H1 (cell line): ENCODE measurements at regions not wholly inside any gene's neighbourhood (a gene's known extent, or its start where the extent isn't known, plus 50 kb on each side); places are given as distances from the start of the nearest gene placed in this dataset.

Experiments
- CTCF ChIA-PET: fragments of 300-600 bp; sonication (Branson Sonifier 250); formaldehyde crosslinking; loops from one replicate; lab custom pipeline; 2021; ENCODE audit not compliant: partially characterized antibody; lab: Charles Lee
- POLR2A ChIA-PET: fragments of 300-600 bp; sonication (Branson Sonifier 250); formaldehyde crosslinking; loops from one replicate; lab custom pipeline; 2021; ENCODE audit warnings: inconsistent platforms; ENCODE audit not compliant: partially characterized antibody; lab: Charles Lee
- DNase-seq, 2 experiments: peaks; one replicate each; pipeline versions ENCODE4 v3.0.0 to v3.0.0-alpha.2; 2010 to 2022; ENCODE audit warnings: low spot score in 2 of 2, low read depth in 1 of 2, mixed read lengths in 1 of 2
- FAIRE-seq: peaks from 2 replicates; lab custom pipeline; 2011; peaks lifted over from hg19 to GRCh38; lab: Jason Lieb, UNC
- H2AFZ ChIP-seq: 2 replicates; pipeline ENCODE4 v1.8.1; 2012; ENCODE audit warnings: low read length, inconsistent platforms
- H2AK5ac ChIP-seq: 2 replicates; pipeline ENCODE4 v1.6.1; 2013; ENCODE audit warnings: low read depth, low read length
- H2BK120ac ChIP-seq: replicated peaks from 2 replicates; pipeline ENCODE3; 2013; ENCODE audit warnings: low read depth, low read length, inconsistent platforms
- H2BK12ac ChIP-seq: 2 replicates; pipeline ENCODE4 v1.6.1; 2013; ENCODE audit warnings: low read depth, low read length
- H2BK15ac ChIP-seq: 2 replicates; pipeline ENCODE4 v1.6.1; 2013; ENCODE audit warnings: low read length
- H2BK20ac ChIP-seq: 2 replicates; pipeline ENCODE4 v1.6.1; 2013; ENCODE audit warnings: low read length
- H2BK5ac ChIP-seq: 2 replicates; pipeline ENCODE4 v1.6.1; 2013; ENCODE audit warnings: low read depth, low read length
- H3K14ac ChIP-seq: 2 replicates; pipeline ENCODE4 v1.6.1; 2013; ENCODE audit warnings: inconsistent platforms; ENCODE audit not compliant: insufficient read length
- H3K18ac ChIP-seq: 2 replicates; pipeline ENCODE4 v1.6.1; 2013; ENCODE audit warnings: low read length; ENCODE audit errors: extremely low read depth
- H3K23ac ChIP-seq: 2 replicates; pipeline ENCODE4 v1.6.1; 2013; ENCODE audit warnings: inconsistent platforms; ENCODE audit not compliant: insufficient read length
- H3K23me2 ChIP-seq: 2 replicates; pipeline ENCODE4 v1.6.1; 2013; ENCODE audit warnings: low read depth, low read length
- H3K27ac ChIP-seq: 2 replicates; pipeline ENCODE4 v1.6.1; 2011; ENCODE audit warnings: low read depth, low read length, inconsistent platforms
- H3K27me3 ChIP-seq, 4 experiments: replicated peaks in 1 of 4; 1 replicate in 1 of 4; 2 replicates in 3 of 4; pipeline versions ENCODE4 v1.6.1 to v1.8.1; 2011 to 2013; ENCODE audit warnings: low read length in 3 of 4, mild to moderate bottlenecking in 3 of 4, inconsistent platforms in 2 of 4, mixed read lengths in 2 of 4, moderate library complexity in 1 of 4; ENCODE audit not compliant: control insufficient read depth in 3 of 4, insufficient read depth in 3 of 4; ENCODE audit errors: extremely low read depth in 1 of 4
- H3K36me3 ChIP-seq, 4 experiments: 2 replicates each; pipeline versions ENCODE4 v1.6.1 to v1.8.1; 2011 to 2013; ENCODE audit warnings: mild to moderate bottlenecking in 4 of 4, low read length in 3 of 4, moderate library complexity in 2 of 4, control low read depth in 1 of 4, inconsistent platforms in 1 of 4; ENCODE audit not compliant: insufficient read depth in 4 of 4, control insufficient read depth in 2 of 4
- H3K4ac ChIP-seq: replicated peaks from 2 replicates; pipeline ENCODE3; 2013; ENCODE audit warnings: low read length, low read depth, mixed read lengths, inconsistent platforms; ENCODE audit not compliant: insufficient read length
- H3K4me1 ChIP-seq, 4 experiments: replicated peaks in 1 of 4; 1 replicate in 1 of 4; 2 replicates in 3 of 4; pipeline versions ENCODE4 v1.6.1 to v1.8.1; 2011 to 2013; ENCODE audit warnings: low read length in 3 of 4, inconsistent platforms in 2 of 4, mixed read lengths in 1 of 4; ENCODE audit not compliant: insufficient read depth in 4 of 4, control insufficient read depth in 3 of 4
- H3K4me2 ChIP-seq, 2 experiments: 2 replicates each; pipeline versions ENCODE4 v1.6.1 to v1.8.1; 2011 to 2013; ENCODE audit warnings: low read depth in 2 of 2, low read length in 2 of 2, control low read depth in 1 of 2, inconsistent platforms in 1 of 2, mild to moderate bottlenecking in 1 of 2; ENCODE audit not compliant: insufficient read depth in 1 of 2
- H3K4me3 ChIP-seq, 4 experiments: fragments of 200-600, 300-600 bp in 1 of 4; sonication (generic), shearing (Covaris generic), sonication (Bioruptor Twin) in 1 of 4; 2 replicates each; pipeline versions ENCODE4 v1.5.1 to v1.8.1; 2011 to 2016; ENCODE audit warnings: low read length in 4 of 4, low read depth in 3 of 4, control low read depth in 2 of 4, inconsistent platforms in 2 of 4, mild to moderate bottlenecking in 2 of 4, mixed read lengths in 1 of 4, moderate library complexity in 1 of 4; ENCODE audit not compliant: insufficient read depth in 2 of 4; ENCODE audit errors: extremely low read depth in 1 of 4
- H3K56ac ChIP-seq: replicated peaks from 2 replicates; pipeline ENCODE3; 2013; ENCODE audit warnings: low read depth, mild to moderate bottlenecking, mixed read lengths, low read length, inconsistent platforms; ENCODE audit not compliant: insufficient read length
- H3K79me1 ChIP-seq: 2 replicates; pipeline ENCODE4 v1.6.1; 2013; ENCODE audit warnings: low read depth, low read length, control low read depth
- H3K79me2 ChIP-seq, 2 experiments: 2 replicates each; pipeline versions ENCODE4 v1.6.1 to v1.8.1; 2012 to 2013; ENCODE audit warnings: low read length in 2 of 2, mild to moderate bottlenecking in 2 of 2, inconsistent platforms in 1 of 2; ENCODE audit not compliant: insufficient read depth in 2 of 2, control insufficient read depth in 1 of 2
- H3K9ac ChIP-seq, 4 experiments: replicated peaks in 1 of 4; 1 replicate in 1 of 4; 2 replicates in 3 of 4; pipeline versions ENCODE4 v1.6.1 to v1.8.1; 2011 to 2013; ENCODE audit warnings: low read depth in 3 of 4, low read length in 3 of 4, control low read depth in 2 of 4, mild to moderate bottlenecking in 2 of 4, moderate library complexity in 2 of 4, inconsistent platforms in 1 of 4; ENCODE audit errors: extremely low read depth in 1 of 4
- H3K9me3 ChIP-seq, 2 experiments: 2 replicates each; pipeline versions ENCODE4 v1.6.1 to v1.8.1; 2012 to 2013; ENCODE audit warnings: mild to moderate bottlenecking in 2 of 2, moderate library complexity in 2 of 2, control low read depth in 1 of 2, inconsistent platforms in 1 of 2, low read depth in 1 of 2, low read length in 1 of 2, mixed read lengths in 1 of 2; ENCODE audit not compliant: insufficient read depth in 2 of 2
- H4K20me1 ChIP-seq, 2 experiments: replicated peaks in 1 of 2; 2 replicates each; pipeline versions ENCODE3 to v1.8.1; 2011 to 2013; ENCODE audit warnings: inconsistent platforms in 2 of 2, low read length in 2 of 2, mild to moderate bottlenecking in 1 of 2; ENCODE audit not compliant: insufficient read depth in 2 of 2, control insufficient read depth in 1 of 2
- H4K5ac ChIP-seq: 2 replicates; pipeline ENCODE4 v1.6.1; 2013; ENCODE audit warnings: low read length, low read depth, mixed read lengths, inconsistent platforms; ENCODE audit not compliant: insufficient read length
- H4K8ac ChIP-seq: 2 replicates; pipeline ENCODE4 v1.8.0; 2013; ENCODE audit warnings: mild to moderate bottlenecking, moderate library complexity, low read length, inconsistent platforms; ENCODE audit not compliant: insufficient read depth; ENCODE audit errors: extremely low read depth
- H4K91ac ChIP-seq: replicated peaks from 2 replicates; pipeline ENCODE3; 2013; ENCODE audit warnings: low read length, mixed read lengths, inconsistent platforms; ENCODE audit not compliant: insufficient read length
- KDM4A ChIP-seq: IDR thresholded peaks from one replicate; pipeline ENCODE4 v1.7.1; 2012; ENCODE audit warnings: low read depth, mild to moderate bottlenecking, moderate library complexity, low read length, inconsistent platforms; ENCODE audit not compliant: severe bottlenecking
- YY1 ChIP-seq: IDR thresholded peaks from 2 replicates; pipeline ENCODE4 v1.6.1; 2011; ENCODE audit warnings: low read depth, mild to moderate bottlenecking, low read length
- WGBS, 2 experiments: shearing (Covaris generic) in 1 of 2; methylation state at CpG; one replicate each; pipeline versions ENCODE4 v1.1.6 to v1.1.7; 2013 to 2015; ENCODE audit warnings: low lambda C conversion rate in 2 of 2, mixed read lengths in 2 of 2, inconsistent platforms in 1 of 2, low coverage in 1 of 2, missing lambda C conversion rate in 1 of 2; ENCODE audit not compliant: insufficient replicate concordance in 2 of 2, insufficient coverage in 1 of 2, insufficient read length in 1 of 2; ENCODE audit errors: extremely low coverage in 1 of 2, missing lambda C conversion rate in 1 of 2; 5-methylcytosine and 5-hydroxymethylcytosine counted together

GRCh38 chr4:126986005-126986404, 646.8 kb upstream of the INTU start:
- Histone ChIP-seq H2BK15ac (no peak overlapping the region), H3K4me2 (no peak overlapping the region), H4K91ac (no peak overlapping the region), H2AFZ (no peak overlapping the region), H3K23me2 (no peaks in the 10 kb centered on the region), H2BK20ac (no peak overlapping the region), H3K9me3 (no peaks in the 10 kb centered on the region), H3K23ac (no peak overlapping the region), H3K4me3 (no peak overlapping the region), H4K20me1 (no peaks in the 10 kb centered on the region), H3K4ac (no peak overlapping the region), H3K27ac (no peak overlapping the region), H2BK12ac (no peak overlapping the region), H3K56ac (no peak overlapping the region), H3K9ac (no peak overlapping the region), H2AK5ac (no peak overlapping the region), H3K27me3 (no peaks in the 10 kb centered on the region), H4K8ac (no peak overlapping the region), H2BK120ac (no peak overlapping the region), H3K4me1 (no peaks in the 10 kb centered on the region), H3K18ac (no peak overlapping the region), H3K36me3 (no peaks in the 10 kb centered on the region), H3K79me2 (no peaks in the 10 kb centered on the region), H3K79me1 (no peaks in the 10 kb centered on the region), H4K5ac (no peak overlapping the region), H3K14ac (no peak overlapping the region), H2BK5ac (no peak overlapping the region)
- ChIA-PET POLR2A (no interaction called here), CTCF (no interaction called here)
- DNase-seq (no peak), FAIRE-seq (no peak)
- WGBS, 2 experiments, result 100% methylated on average over 1 of the region's 1 CpG; no CpG with 5 or more reads in 1 of the 2 experiments
- no peak for TF ChIP-seq YY1
- TF ChIP-seq KDM4A, result no peak
